Hematopoietic multipotent progenitor cell treated with erythropoietin and hydrocortisone succinate and interleukin-3 and kit ligand, for 17 days (in vitro differentiated cells): ENCODE measurements at regions not wholly inside any gene's neighbourhood (a gene's known extent, or its start where the extent isn't known, plus 50 kb on each side); places are given as distances from the start of the nearest gene placed in this dataset.
"Not testable (repeated sequence)": the region's sequence is repeated elsewhere in the genome, so short reads cannot be mapped to it uniquely, and the experiment has no call there.

Source experiments
- DNase-seq: peaks from one replicate; pipeline ENCODE4 v3.0.0-alpha.2; 2015; ENCODE audit warnings: low spot score

GRCh38 chr18:67134911-67135310 is 381.6 kb downstream of the DSEL start:
- no peak for DNase-seq

GRCh38 chr18:67133669-67134068 is 382.9 kb downstream of the DSEL start:
- DNase-seq = no peak

GRCh38 chr18:67132919-67133318 is 383.6 kb downstream of the DSEL start:
- DNase-seq = no peak

- DNase-seq = no peak
These were observed 385.0 kb downstream of the DSEL start for GRCh38 chr18:67131498-67131897.

GRCh38 chr18:67126751-67127150 is 389.8 kb downstream of the DSEL start:
- not testable (repeated sequence) for DNase-seq

- no peak for DNase-seq
These were observed 392.6 kb downstream of the DSEL start for GRCh38 chr18:67123901-67124300.

GRCh38 chr18:67117804-67118203 is 398.7 kb downstream of the DSEL start:
- no peak for DNase-seq

GRCh38 chr18:67109535-67109934 is 407.0 kb downstream of the DSEL start:
- DNase-seq = no peak

GRCh38 chr18:67108894-67109293 is 407.6 kb downstream of the DSEL start:
- DNase-seq = no peak

- no peak for DNase-seq
These were observed 411.7 kb downstream of the DSEL start for GRCh38 chr18:67104700-67105284.

- DNase-seq = no peak
These were observed 422.4 kb downstream of the DSEL start for GRCh38 chr18:67094123-67094522.

GRCh38 chr18:67092141-67092540 is 424.4 kb downstream of the DSEL start:
- DNase-seq = no peak

- DNase-seq = no peak
These were observed 434.9 kb downstream of the DSEL start for GRCh38 chr18:67081482-67082211.

GRCh38 chr18:67080601-67081000 is 435.9 kb downstream of the DSEL start:
- no peak for DNase-seq

- DNase-seq = no peak
These were observed 442.2 kb downstream of the DSEL start for GRCh38 chr18:67074309-67074708.

- DNase-seq = no peak
These were observed 443.7 kb downstream of the DSEL start for GRCh38 chr18:67072791-67073190.

GRCh38 chr18:67068608-67069007 is 447.9 kb downstream of the DSEL start:
- no peak for DNase-seq

GRCh38 chr18:67047334-67047733 is 443.4 kb upstream of the CDH19 start:
- no peak for DNase-seq

- no peak for DNase-seq
These were observed 439.4 kb upstream of the CDH19 start for GRCh38 chr18:67043276-67043675.

- no peak for DNase-seq
These were observed 437.4 kb upstream of the CDH19 start for GRCh38 chr18:67041334-67041733.

GRCh38 chr18:67035026-67035425 is 431.1 kb upstream of the CDH19 start:
- DNase-seq = no peak

- no peak for DNase-seq
These were observed 419.2 kb upstream of the CDH19 start for GRCh38 chr18:67023059-67023458.

- DNase-seq = no peak
These were observed 407.0 kb upstream of the CDH19 start for GRCh38 chr18:67010919-67011318.

GRCh38 chr18:67007999-67008398 is 404.1 kb upstream of the CDH19 start:
- DNase-seq = no peak
